Activated CD4-positive, CD25-positive, alpha-beta regulatory T cell treated with anti-CD3 and anti-CD28 coated beads, Interleukin-2, amount 50 U/mL, for 72 hours (primary cell): ENCODE measurements at regions not wholly inside any gene's neighbourhood (a gene's known extent, or its start where the extent isn't known, plus 50 kb on each side); places are given as distances from the start of the nearest gene placed in this dataset.
"Not testable (repeated sequence)": the region's sequence is repeated elsewhere in the genome, so short reads cannot be mapped to it uniquely, and the experiment has no call there.

Experiments used
- DNase-seq: peaks from one replicate; pipeline ENCODE4 v3.0.0; 2021

DNA sequence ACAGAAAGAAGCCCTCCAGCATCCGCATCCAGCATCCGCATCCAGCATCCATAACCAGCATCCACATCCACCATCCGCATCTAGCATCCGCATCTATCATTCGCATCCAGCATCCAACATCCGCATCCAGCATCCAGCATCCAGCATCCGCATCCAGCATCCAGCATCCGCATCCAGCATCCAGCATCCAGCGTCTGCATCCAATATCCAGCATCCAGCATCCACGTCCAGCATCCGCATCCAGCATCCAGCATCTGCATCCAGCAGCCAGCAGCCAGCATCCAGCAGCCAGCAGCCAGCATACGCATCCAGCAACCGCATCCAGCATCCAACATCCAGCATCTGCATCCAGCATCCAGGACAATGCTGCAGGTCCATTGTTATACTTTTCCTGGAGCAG is 671.0 kb upstream of the C16orf82 start:
- DNase-seq, result no peak

DNA sequence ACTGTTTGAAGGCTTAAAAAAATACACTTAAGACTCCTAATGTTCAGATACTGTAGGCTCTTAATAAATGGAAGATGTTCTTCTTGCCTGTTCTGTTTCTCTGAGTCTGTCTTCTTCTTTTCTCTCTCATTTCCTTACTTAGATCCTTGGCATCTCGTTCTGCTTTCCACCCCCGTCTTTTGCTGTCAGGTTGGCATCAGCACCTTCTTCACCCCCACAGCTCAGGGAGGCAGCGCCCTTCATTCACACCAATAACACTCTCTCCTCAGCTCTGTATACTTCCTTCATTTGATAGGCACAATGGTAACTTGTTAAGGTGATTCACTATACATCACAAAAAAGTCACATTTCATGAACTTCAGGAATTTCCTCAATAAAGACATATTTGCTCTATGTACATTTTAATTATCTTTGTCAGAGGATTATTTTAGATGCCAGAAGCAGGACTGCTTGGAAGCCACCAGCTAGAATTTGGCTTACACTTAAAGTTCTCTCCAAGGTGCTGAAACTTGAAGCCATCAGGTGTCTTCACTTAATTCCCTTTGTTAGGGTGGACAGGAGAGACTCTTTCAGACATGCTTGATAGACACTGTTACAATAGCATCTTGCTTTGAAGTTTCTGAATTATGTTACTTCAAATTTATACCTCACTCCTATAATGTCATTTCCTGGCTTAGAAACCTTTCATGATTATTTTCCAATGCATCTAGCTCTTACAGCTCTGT is 670.1 kb upstream of the C16orf82 start:
- no peak for DNase-seq

DNA sequence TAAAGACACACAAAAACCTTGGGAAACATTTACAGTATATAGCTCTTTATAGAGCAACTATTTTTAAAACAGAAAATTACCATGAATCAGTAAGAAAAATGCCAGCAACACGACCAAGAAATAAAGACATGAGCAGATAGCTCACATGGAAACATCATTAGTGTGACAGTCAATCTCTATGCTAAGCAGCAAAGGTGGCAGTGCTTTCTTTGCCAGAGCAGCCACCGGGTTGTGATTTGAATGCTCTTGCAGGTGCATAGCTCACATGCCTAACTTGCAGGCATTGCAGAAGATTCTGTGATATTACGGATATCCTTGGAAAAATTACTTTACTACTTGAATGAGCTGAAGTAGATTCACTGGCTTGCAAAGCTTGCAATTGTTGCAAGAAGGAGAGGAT is 652.9 kb upstream of the C16orf82 start:
- no peak for DNase-seq

DNA sequence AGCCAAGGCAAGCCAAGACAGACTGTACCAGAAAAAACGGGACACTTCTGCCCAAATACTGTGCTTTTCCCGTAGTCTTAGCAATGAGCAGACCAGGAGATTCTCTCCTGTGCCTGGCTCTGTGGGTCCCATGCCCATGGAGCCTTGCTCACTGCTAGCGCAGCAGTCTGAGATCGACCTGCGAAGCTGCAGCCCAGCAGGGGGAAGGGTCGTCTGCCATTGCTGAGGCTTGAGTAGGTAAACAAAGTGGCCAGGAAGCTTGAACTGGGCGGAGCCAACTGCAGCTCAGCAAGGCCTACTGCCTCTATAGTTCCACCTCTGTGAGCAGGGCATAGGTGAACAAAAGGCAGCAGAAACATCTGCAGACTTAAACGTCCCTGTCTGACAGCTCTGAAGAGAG is 647.3 kb upstream of the C16orf82 start:
- DNase-seq, result not testable (repeated sequence)

DNA sequence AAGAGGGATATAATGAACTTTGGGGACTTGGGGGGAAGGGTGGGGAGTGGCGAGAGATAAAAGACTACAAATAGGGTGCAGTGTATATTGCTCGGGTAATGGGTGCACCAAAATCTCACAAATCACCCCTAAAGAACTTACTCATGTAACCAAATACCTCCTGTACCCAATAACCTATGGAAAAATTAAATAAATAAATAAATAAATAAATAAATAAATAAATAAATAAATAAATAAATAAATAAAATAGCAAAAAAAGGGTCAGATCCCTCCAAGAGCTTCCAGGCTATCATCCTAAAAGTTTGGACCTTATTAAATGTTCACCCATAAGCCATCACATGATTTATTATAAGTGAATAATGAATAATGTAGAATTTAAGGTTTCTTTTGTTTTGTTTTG is 636.1 kb upstream of the C16orf82 start:
- DNase-seq, result no peak

DNA sequence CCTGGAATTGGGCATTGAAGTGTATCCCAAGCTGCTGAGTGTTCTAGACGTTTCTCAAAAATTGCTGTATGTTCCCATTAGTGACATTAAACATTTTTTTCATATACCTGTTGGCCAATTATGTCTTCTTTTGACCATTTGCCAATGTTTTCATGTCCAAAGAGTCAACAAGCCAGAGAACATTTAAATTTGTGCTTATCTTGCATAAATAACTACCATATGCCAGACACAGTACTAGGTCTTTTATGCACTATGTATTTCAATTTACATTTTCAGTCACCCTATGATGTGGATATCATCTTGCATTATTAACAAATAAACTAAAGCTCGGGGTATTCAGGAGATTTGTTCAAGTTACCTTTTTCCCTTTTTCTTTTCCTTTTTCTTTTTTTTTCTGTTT is 632.9 kb upstream of the C16orf82 start:
- DNase-seq, result no peak

DNA sequence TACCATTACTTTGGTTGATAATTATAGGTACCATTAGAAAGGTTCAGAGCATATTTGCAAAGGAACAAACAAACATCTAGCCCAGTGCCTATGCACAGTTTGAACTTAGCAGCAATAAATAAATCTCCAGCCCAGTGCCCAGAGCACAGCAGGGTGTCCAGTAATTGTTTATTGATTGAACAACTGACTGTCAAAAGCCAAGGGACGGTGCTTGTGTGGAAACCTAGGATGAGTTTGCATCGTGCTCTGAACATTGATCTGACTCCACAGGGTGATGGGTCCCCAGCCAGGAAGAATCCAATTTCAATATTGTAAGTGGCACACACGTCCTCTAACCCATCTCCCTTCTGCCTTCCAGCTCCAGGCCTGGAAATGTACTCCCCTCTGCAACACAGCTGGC is 625.5 kb upstream of the C16orf82 start:
- DNase-seq, result no peak

DNA sequence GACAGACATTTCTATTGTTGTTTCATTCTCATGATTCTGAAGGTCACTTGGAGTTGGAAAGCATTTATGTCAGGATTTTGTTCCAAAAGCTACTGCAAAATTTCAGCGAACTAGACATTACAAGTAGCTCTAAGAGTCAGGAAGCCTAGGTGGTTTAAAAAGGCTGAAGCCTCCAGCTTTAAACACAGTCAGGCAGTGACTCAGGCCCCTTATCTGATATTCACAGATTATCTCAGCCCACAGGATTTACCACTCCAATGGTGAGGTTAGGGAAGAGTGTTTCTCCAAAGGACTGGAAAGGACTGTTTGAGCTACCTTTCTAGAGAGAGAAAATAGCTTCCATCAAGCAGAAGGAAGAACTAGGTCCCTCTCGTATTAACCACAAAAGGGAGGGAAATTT is 624.4 kb upstream of the C16orf82 start:
- no peak for DNase-seq

DNA sequence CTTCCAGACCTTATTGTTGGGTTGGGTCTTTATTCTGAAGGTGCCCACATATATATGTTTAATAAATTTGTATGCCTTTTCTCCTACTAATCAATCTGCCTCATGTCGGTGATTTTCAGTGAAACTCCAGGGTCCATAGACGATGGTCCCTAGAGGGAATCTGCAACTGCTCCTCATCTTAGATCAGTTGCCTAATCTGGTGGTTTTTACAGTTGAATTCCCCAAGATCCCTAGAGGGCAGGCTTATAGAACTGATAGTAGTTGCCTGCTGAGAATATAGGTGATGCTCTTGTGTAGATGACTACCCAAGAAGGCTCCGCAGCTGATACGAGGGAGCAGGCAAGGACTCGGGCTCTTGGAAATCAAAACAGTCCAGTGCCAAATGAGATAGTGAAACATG is 619.2 kb upstream of the C16orf82 start:
- no peak for DNase-seq

DNA sequence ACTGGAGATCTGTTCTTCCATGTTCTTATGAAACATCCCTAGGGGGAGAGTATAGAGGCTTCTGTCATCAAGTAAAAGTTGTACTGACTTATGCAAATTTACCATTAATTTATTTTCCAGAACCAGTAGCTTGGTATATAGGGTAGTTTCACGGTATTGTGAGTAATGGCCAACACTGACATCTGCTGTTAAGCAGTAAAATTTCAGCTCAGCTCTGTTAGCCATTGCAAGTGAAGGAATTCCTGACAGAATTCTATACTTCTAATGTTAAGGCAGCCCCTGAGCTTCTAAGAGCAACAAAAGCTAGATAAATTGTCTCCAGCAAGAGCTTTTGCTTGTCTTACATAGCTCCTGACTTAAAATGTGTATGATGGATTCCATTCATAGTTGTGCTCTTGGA is 613.5 kb upstream of the C16orf82 start:
- no peak for DNase-seq

DNA sequence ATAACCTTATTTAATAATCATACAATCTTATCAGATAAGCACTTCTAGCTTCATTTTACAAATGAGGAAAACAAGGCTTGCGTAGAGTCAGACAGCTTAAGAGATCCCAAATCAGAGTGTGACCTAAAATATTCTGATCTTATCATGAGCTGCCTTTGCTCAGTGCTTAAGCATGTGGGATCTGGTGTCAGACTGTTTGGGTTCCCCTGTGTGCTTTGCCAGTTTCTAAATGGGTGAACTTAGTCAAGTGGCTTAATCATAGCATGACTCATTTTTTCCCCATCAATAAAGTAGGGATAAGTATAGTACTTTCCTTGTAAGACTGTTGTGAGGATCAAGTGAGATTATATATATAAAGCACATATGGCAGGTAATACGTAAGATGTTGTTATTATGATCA is 612.6 kb upstream of the C16orf82 start:
- no peak for DNase-seq

DNA sequence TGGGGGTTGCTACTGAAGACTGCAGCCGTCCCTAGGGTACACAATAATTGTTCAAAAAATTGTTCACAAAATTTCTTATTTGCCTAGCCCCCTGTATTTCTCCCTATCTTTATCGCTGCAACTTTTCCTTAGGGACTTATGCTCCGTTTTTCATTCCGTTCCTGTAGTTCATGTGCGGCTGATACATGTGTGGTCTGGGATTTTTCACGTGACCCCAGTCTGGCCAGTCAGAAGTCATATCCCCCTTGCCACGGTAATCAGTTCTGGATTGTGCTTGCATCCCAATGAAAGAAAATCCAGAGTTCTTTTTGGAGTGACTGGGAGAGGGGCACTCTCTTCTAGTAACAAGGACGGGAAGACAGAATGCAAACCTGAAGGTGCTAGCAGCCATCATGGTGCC is 610.7 kb upstream of the C16orf82 start:
- DNase-seq, result no peak

DNA sequence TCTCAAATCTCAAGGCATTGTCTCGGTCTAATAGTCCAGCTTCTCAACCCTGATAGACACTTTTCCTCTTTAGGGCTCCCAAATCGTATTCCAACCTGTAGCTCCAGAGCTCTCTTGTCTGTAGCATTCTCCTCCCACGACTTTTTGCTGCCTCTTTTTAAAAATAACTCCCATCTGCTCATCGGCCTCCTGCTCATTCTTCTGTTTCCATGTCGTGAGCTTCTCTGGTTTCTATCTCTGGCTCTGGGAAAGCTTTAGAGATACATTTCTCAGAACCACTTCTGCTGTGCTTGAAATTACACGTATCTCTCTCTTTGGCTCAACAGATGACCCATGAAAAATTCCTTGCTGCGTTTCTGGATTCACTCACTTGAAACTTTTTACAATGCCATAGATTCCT is 609.6 kb upstream of the C16orf82 start:
- no peak for DNase-seq

DNA sequence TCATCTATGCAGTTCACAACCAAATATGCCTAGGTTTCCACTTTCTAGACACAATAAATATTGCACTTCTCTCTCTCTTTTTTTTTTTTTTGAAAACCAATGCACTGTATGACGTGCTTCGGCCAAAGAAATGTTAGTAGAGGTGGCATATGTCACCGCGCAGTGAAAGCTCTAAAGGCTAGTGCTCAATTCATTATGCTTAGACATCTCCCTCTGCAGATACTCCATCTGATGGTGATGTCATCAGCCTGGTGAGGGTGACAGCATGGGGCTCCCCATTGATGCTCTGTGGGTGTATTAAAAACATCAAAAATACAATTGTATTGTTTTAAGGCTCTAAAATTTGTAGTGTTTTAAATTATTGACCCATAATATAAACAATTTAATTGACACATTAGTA is 608.8 kb upstream of the C16orf82 start:
- no peak for DNase-seq

DNA sequence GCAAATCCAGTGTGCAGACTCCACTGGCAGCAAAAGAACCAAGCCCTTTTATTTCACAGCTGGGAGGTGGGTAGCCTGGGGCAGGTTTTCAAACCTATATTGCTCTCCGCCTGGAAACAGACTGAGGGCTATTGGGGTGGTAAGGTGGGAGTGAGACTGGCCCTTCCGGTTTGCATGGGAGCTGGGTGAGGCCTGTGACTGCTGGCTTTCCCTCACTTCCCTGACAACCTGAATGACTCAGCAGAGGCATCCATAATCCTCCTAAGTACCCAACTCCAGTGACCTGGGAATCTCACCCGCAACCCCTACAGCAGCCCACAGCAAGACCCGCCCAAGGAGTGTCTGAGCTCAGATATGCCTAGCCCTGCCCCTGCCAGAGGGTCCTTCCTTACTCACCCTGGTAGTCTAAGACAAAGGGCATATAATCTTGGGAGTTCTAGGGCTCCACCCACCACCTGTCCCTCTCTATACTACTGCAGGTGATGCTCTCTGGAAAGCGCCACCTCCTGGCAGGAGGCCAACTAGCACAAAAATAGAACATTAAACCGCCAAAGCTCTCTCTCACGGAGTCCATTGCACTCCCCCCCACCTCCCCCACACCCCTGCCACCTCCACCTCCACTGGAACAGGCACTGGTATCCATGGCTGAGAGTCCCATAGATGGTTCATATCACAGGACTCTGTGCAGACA is 602.0 kb upstream of the C16orf82 start:
- DNase-seq, result no peak

DNA sequence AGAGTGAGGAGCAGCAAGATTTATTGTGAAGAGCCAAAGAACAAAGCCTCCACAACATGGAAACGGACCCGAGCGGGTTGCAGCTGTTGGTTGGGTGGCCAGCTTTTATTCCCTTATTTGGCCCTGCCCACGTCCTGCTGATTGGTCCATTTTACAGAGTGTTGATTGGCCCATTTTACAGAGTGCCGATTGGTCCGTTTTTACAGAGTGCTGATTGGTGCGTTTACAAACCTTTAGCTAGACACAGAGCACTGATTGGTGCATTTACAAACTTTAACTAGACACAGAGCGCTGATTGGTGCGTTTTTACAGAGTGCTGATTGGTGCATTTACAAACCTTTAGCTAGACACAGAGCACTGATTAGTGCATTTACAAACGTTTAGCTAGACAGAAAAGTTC is 592.3 kb upstream of the C16orf82 start:
- DNase-seq, result not testable (repeated sequence)

DNA sequence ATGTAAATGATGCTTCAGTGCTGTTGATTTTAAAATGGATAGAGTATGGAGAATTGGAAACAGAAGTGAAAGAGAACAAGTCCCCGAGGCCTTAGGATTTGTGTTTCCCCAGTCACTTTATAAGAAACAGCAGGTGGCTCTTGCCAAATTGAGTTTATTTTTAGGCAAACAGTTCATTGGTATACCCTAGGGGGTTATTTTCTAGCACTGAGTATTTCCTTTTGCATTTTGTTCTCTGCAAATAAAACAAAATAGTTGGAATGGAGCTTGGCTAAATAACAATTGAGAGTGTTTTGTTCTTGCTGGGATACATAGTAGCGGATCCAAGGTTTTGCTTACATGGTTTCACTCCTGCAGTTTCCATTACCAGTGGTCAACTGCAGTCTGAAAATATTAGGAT is 591.1 kb upstream of the C16orf82 start:
- DNase-seq, result no peak

DNA sequence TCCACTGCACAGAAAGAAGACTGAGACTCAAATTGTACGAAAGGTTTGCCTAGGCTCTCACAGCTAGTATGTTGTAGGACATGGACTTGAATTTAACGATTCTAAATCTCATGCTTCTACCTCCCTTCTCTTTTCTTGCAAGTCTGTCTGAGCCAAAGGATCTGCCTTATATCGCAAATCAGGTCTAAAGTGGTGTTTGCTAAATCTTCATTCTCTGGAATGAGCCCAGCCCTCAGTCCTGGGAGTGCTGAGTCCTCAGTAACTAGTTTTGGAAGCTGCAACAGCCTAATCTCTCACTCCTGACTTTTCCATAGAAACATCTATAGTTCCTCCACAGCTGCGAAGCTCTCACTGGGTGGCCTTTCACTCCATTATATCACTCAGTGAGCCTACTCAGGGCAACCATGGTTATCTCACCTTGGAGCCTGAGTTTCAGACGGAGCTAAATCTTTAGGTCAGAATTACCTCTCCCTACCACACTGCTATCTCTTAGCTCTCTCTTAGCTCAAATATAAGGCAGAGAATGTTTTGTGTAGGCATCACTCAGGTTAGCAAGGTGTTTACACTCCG is 575.5 kb upstream of the C16orf82 start:
- DNase-seq, result no peak

DNA sequence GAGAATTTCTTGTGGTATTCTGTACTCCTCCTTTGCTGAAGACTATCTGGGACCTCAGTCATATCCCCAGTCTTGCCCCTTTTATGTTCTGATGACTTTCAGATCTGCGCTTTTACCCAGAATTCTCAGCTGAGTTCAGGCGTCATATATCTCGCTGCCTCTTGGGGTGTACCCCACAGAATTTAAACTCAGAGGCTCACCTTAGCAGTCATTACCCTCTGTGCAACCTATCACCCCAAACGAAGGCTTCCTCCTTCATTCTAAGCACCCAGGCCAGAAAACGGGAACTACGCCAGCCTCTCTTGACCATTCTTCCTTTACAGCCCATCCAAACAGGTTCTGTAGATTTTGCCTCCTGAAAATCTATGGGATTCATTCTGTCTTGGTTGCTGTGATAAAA is 574.8 kb upstream of the C16orf82 start:
- no peak for DNase-seq

DNA sequence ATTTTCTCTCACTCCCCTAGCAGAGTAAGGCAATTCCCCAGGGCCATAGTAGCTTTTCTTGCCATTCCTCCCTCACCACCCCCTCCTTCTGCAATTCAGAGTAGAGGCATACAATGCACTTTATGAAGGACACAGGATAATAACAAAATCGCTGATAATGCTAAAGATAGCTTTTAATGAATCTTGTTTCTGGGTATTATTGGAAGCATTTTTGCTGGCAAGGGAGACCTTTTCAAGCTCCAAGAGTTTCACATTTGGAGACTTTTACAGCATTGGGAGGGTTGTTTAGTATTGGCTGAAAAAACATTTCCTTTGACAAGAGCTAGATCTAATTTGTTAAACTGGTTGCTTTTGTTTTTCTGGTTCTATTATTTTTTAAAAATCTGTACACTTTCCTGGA is 573.0 kb upstream of the C16orf82 start:
- no peak for DNase-seq

DNA sequence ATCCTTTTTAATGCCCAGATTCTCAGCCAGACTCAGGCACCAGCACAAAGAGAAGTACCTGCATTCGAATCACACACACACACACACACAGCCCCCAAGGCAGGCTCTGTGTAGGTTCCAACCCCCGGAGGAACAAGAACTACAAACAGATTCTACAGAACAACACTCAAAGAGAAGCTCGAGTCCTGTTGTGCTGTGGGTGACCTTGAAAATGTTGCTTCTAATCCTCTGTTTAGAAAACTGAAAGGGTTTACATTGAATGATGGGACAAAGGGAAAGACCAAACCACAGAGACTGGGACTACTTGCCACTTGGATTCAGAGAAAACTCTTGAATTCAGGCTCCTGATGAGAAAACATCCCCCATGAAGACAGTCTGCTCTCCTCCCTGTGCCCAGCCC is 568.8 kb upstream of the C16orf82 start:
- DNase-seq, result no peak

DNA sequence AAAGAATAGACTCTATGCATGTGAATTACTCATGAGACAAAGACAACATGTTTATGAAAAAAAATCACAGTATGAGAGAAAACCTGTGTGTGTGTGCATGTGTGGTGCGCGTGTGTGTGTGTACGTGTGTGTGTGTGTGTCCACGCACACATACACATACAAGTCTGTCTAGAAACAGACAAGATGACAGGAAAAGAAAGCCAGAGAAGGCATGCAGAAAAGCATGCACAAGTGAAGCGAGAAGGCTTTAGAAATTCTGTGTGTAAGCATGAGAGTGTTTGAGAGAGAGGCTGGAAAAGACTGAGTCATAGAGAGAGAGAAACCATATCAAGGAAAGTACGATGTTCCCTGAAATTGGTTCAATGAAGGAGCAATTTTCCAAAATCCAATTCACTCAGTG is 566.4 kb upstream of the C16orf82 start:
- DNase-seq, result no peak

DNA sequence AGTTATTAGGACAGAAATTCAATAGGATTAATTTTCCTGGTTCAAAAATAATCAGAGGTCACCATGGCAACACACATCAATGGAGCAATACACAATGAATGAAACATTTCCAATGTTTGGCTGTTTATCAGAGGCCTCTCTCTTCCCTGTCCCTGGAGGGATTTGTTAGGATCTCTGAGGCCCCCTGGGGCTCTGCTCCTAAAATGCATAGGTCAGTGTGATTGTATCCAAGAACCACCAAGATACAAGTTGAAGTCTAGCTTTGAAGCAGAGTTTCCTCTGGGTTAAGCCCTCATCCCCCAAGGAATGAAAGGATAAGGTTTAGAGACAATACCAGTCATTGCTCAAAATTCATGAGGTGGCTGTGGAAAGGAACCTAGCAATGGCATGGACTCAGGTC is 561.2 kb upstream of the C16orf82 start:
- DNase-seq, result no peak

DNA sequence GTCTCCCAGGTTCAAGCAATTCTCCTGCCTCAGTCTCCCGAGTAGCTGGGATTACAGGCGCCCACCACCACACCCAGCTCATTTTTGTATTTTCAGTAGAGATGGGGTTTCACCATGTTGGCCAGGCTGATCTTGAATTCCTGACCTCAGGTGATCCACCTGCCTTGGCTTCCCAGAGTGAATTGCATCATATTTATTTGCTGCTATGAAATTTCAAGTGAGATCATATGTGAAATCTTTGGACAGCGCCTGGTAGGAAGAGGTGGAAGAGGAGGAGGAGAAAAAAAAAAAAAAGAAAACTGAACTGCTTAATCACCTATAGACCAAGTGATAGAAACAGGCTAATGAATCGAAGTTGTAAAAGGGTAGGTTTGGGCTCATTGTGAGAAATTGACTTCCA is 557.8 kb upstream of the C16orf82 start:
- not testable (repeated sequence) for DNase-seq

DNA sequence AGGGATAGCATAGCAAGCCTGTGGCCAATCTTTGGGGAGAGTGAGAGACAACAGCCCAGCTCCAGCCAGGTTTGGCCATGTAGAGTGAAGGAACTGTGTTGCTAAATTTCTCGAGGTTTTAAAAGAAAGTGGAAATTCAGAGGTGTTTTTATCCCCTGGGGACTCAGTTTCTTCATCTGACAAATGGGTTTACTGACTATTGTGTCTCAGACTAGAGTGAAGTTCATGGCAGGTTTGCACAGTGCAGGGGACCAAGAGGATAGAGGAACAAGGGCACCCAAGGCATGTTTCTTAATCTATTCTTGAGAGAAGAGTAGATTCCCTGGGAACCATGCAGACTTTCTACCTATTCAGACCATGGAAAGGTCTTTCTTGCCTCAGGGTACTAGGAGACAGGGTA is 555.8 kb upstream of the C16orf82 start:
- DNase-seq, result no peak
